HepG2 (cell line): ENCODE measurements at regions not wholly inside any gene's neighbourhood (a gene's known extent, or its start where the extent isn't known, plus 50 kb on each side); places are given as distances from the start of the nearest gene placed in this dataset.

Experiments
- ATAC-seq: fragments of 200-7000 bp; cut with Tn5 transposase; 3 replicates; pipeline ENCODE4 v1.9.1; 2020; ENCODE audit warnings: mild to moderate bottlenecking, moderate library complexity
- BruUV-seq: library from RNA; stranded (reverse); fragments of 400-500 nt; replicated peaks from 2 replicates; lab custom pipeline; 2021; lab: Mats Ljungman, UMichigan
- CTCF ChIA-PET: fragments of 300-600 bp; formaldehyde crosslinking; extraction: SDS; loops from one replicate; lab custom pipeline; 2021; ENCODE audit warnings: low total read pairs, inconsistent platforms, low intra/inter-chr PET ratio; lab: Yijun Ruan, JAX
- POLR2A ChIA-PET: fragments of 350-600 bp; sonication (Branson Sonifier 250); formaldehyde crosslinking; loops from one replicate; lab custom pipeline; 2020; ENCODE audit warnings: antibody characterized with exemption, inconsistent platforms; lab: Yijun Ruan, JAX
- DNase-seq: peaks from one replicate; pipeline ENCODE4 v3.0.0-alpha.2; 2015; ENCODE audit warnings: low spot score
- FAIRE-seq: peaks from 3 replicates; lab custom pipeline; 2011; peaks lifted over from hg19 to GRCh38; lab: Jason Lieb, UNC
- H2AFZ ChIP-seq: one replicate; pipeline ENCODE4 v1.6.1; 2011; ENCODE audit warnings: low read length, inconsistent platforms
- H3K27ac ChIP-seq: fragments of 300-600 bp; 3 replicates; pipeline ENCODE4 v1.8.0; 2011; ENCODE audit warnings: mixed run types, mild to moderate bottlenecking, mixed read lengths, low read length, inconsistent platforms; ENCODE audit not compliant: insufficient read depth; ENCODE audit errors: extremely low read length
- H3K27me3 ChIP-seq, 2 experiments: fragments of 200-600 bp in 1 of 2; 2 replicates in 1 of 2; 3 replicates in 1 of 2; pipeline versions ENCODE4 v1.6.0 to v1.8.0; 2011; ENCODE audit warnings: low read length in 2 of 2, mild to moderate bottlenecking in 2 of 2, moderate library complexity in 2 of 2, inconsistent platforms in 1 of 2; ENCODE audit not compliant: insufficient read depth in 2 of 2, control insufficient read depth in 1 of 2
- H3K36me3 ChIP-seq, 2 experiments: fragments of 200-600 bp in 1 of 2; replicated peaks in 1 of 2; 2 replicates in 1 of 2; 3 replicates in 1 of 2; pipeline versions ENCODE4 v1.5.1 to v1.8.0; 2011; ENCODE audit warnings: low read length in 2 of 2, inconsistent platforms in 1 of 2; ENCODE audit not compliant: insufficient read depth in 2 of 2, control insufficient read depth in 1 of 2
- H3K4me1 ChIP-seq: 2 replicates; pipeline ENCODE4 v1.5.1; 2012; ENCODE audit warnings: low read length, inconsistent platforms; ENCODE audit not compliant: insufficient read depth
- H3K4me2 ChIP-seq: 2 replicates; pipeline ENCODE4 v1.6.0; 2011; ENCODE audit warnings: low read depth, low read length, inconsistent platforms
- H3K4me3 ChIP-seq, 3 experiments: fragments of 200-600 bp in 1 of 3; sonication (generic), shearing (Covaris generic) in 1 of 3; replicated peaks in 1 of 3; 2 replicates each; pipeline ENCODE4 v1.5.1; 2011 to 2016; ENCODE audit warnings: low read length in 3 of 3, inconsistent platforms in 2 of 3, low read depth in 2 of 3, mild to moderate bottlenecking in 2 of 3, control low read depth in 1 of 3, mixed read lengths in 1 of 3; ENCODE audit not compliant: insufficient read depth in 1 of 3
- H3K79me2 ChIP-seq: one replicate; pipeline ENCODE4 v1.6.1; 2011; ENCODE audit warnings: low read length, inconsistent platforms; ENCODE audit not compliant: insufficient read depth
- H3K9ac ChIP-seq: 2 replicates; pipeline ENCODE4 v1.6.0; 2011; ENCODE audit warnings: mild to moderate bottlenecking, low read depth, low read length, inconsistent platforms; ENCODE audit not compliant: insufficient read depth
- H3K9me3 ChIP-seq: 2 replicates; pipeline ENCODE4 v1.5.1; 2012; ENCODE audit warnings: mild to moderate bottlenecking, low read length
- H4K20me1 ChIP-seq: 2 replicates; pipeline ENCODE4 v1.6.0; 2011; ENCODE audit warnings: inconsistent platforms, mild to moderate bottlenecking, low read length, moderate library complexity; ENCODE audit not compliant: insufficient read depth
- ASH2L ChIP-seq: fragments of 300-600, 200-600 bp; sonication (generic); IDR thresholded peaks from 2 replicates; pipeline ENCODE4 v1.7.0; 2017; ENCODE audit warnings: low read depth, mild to moderate bottlenecking, moderate library complexity, mixed read lengths, low read length; ENCODE audit not compliant: insufficient read length
- ATF5 ChIP-seq: sonication (generic); formaldehyde crosslinking; IDR thresholded peaks from 2 replicates; pipeline ENCODE4 v1.4.0; 2020; ENCODE audit warnings: mild to moderate bottlenecking, low read depth, missing genetic modification reagents
- BCLAF1 ChIP-seq: fragments of 450-650 bp; IDR thresholded peaks from 2 replicates; pipeline ENCODE4 v1.6.1; 2017; ENCODE audit warnings: mild to moderate bottlenecking
- CHCHD3 ChIP-seq: sonication (generic); formaldehyde crosslinking; IDR thresholded peaks from 2 replicates; pipeline ENCODE4 v1.8.0; 2022; ENCODE audit warnings: mild to moderate bottlenecking, missing genetic modification reagents, moderate library complexity
- FLYWCH1 ChIP-seq: sonication (generic); formaldehyde crosslinking; IDR thresholded peaks from 2 replicates; pipeline ENCODE4 v1.8.1; 2023; ENCODE audit warnings: mild to moderate bottlenecking, missing genetic modification reagents
- GRHL1 ChIP-seq: sonication (generic); formaldehyde crosslinking; conservative IDR thresholded peaks from 2 replicates; pipeline ENCODE4 v1.8.0; 2022; ENCODE audit warnings: missing genetic modification reagents
- REXO4 ChIP-seq: sonication (generic); formaldehyde crosslinking; IDR thresholded peaks from 2 replicates; pipeline ENCODE4 v1.8.0; 2022; ENCODE audit warnings: missing genetic modification reagents, mild to moderate bottlenecking, borderline replicate concordance
- SIN3B ChIP-seq: fragments of 150-350 bp; IDR thresholded peaks from 2 replicates; pipeline ENCODE4 v1.6.1; 2014; ENCODE audit warnings: low read length
- TBP ChIP-seq: sonication (generic); formaldehyde crosslinking; IDR thresholded peaks from 2 replicates; pipeline ENCODE4 v1.5.0; 2020; ENCODE audit warnings: missing genetic modification reagents
- ZBTB10 ChIP-seq: sonication (generic); formaldehyde crosslinking; IDR thresholded peaks from 2 replicates; pipeline ENCODE4 v1.4.0; 2020; ENCODE audit warnings: missing genetic modification reagents, borderline replicate concordance
- ZMYM2 ChIP-seq: sonication (generic); formaldehyde crosslinking; IDR thresholded peaks from 2 replicates; pipeline ENCODE4 v1.8.0; 2022; ENCODE audit warnings: mild to moderate bottlenecking, missing genetic modification reagents
- ZNF235 ChIP-seq: sonication (generic); formaldehyde crosslinking; IDR thresholded peaks from 2 replicates; pipeline ENCODE4 v1.8.1; 2023; ENCODE audit warnings: mild to moderate bottlenecking, missing genetic modification reagents, borderline replicate concordance
- ZNF382 ChIP-seq: sonication (generic); formaldehyde crosslinking; IDR thresholded peaks from 2 replicates; pipeline ENCODE4 v1.5.0; 2020; ENCODE audit warnings: missing genetic modification reagents, mild to moderate bottlenecking, borderline replicate concordance
- ZNF577 ChIP-seq: sonication (generic); formaldehyde crosslinking; IDR thresholded peaks from 2 replicates; pipeline ENCODE4 v1.4.0; 2020; ENCODE audit warnings: mild to moderate bottlenecking, low read depth, missing genetic modification reagents, borderline replicate concordance
- ZNF781 ChIP-seq: sonication (generic); formaldehyde crosslinking; IDR thresholded peaks from 2 replicates; pipeline ENCODE4 v1.5.1; 2020; ENCODE audit warnings: borderline replicate concordance, mild to moderate bottlenecking, missing genetic modification reagents; ENCODE audit errors: not compliant biosample characterization
- WGBS: methylation state at CpG from one replicate; pipeline ENCODE4 v1.1.6; 2017; ENCODE audit warnings: low lambda C conversion rate; 5-methylcytosine and 5-hydroxymethylcytosine counted together
- in situ Hi-C: cut with HindIII; loops from 2 replicates; pipeline ENCODE4 v1.10.0; 2017; ENCODE audit warnings: low pct_unique_long_range_greater_than_20kb; ENCODE audit not compliant: extremely low pct_ligation_motif_present
- intact Hi-C: fragments of 100-400 bp; cut with micrococcal nuclease; formaldehyde crosslinking; loops from one replicate; pipeline ENCODE4 v1.10.0; 2022; ENCODE audit not compliant: unreplicated experiment

- H3K4me2 ChIP-seq, result no peak overlapping the region
- in situ Hi-C loops (no loop called here), intact Hi-C loops (loop anchor here (10.0 kb wide), 1 partner anchor 901 kb away; the partner anchor contains the start of gene PTHLH)
- BruUV-seq, result no TSS peak
- no peaks in the 10 kb centered on the region for H4K20me1 ChIP-seq
- no peaks in the 10 kb centered on the region for H3K36me3 ChIP-seq
- CTCF ChIA-PET, result no interaction called here
- ATAC-seq, result no peak
- no peak for FAIRE-seq
- 1% methylated on average over 4 of the region's 4 CpGs for WGBS
- H3K79me2 ChIP-seq, result no peaks in the 10 kb centered on the region
- no peak overlapping the region for H3K27ac ChIP-seq
- POLR2A ChIA-PET, result no interaction called here
- H3K4me3 ChIP-seq, result no peak overlapping the region
- H3K27me3 ChIP-seq, result no peaks in the 10 kb centered on the region
- TF ChIP-seq ASH2L (no peak), CHCHD3 (CRISPR knock-in tag) (no peak), ZMYM2 (no peak), ZBTB10 (CRISPR knock-in tag) (no peak), BCLAF1 (no peak), ZNF235 (CRISPR knock-in tag) (no peak), GRHL1 (CRISPR knock-in tag) (no peak), FLYWCH1 (CRISPR knock-in tag) (no peak), ATF5 (no peak), ZNF382 (CRISPR knock-in tag) (no peak), ZNF577 (no peak), ZNF781 (CRISPR knock-in tag) (no peak), TBP (CRISPR knock-in tag) (no peak), SIN3B (no peak), REXO4 (CRISPR knock-in tag) (no peak)
- DNase-seq, result no peak
- H3K4me1 ChIP-seq, result no peaks in the 10 kb centered on the region
- H2AFZ ChIP-seq, result no peak overlapping the region
- H3K9me3 ChIP-seq, result no peaks in the 10 kb centered on the region
- H3K9ac ChIP-seq, result no peak overlapping the region
Observed at GRCh38 chr12:28876196-28876798, 272.8 kb upstream of the FAR2 start.
